ENCODE measurements at regions not wholly inside any gene's neighbourhood (a gene's known extent, or its start where the extent isn't known, plus 50 kb on each side); places are given as distances from the start of the nearest gene placed in this dataset.
A peak's percentile ranks its signal among the peaks of the same experiment; 100 is the strongest.
"Not testable (repeated sequence)": the region's sequence is repeated elsewhere in the genome, so short reads cannot be mapped to it uniquely, and the experiment has no call there.

DNA sequence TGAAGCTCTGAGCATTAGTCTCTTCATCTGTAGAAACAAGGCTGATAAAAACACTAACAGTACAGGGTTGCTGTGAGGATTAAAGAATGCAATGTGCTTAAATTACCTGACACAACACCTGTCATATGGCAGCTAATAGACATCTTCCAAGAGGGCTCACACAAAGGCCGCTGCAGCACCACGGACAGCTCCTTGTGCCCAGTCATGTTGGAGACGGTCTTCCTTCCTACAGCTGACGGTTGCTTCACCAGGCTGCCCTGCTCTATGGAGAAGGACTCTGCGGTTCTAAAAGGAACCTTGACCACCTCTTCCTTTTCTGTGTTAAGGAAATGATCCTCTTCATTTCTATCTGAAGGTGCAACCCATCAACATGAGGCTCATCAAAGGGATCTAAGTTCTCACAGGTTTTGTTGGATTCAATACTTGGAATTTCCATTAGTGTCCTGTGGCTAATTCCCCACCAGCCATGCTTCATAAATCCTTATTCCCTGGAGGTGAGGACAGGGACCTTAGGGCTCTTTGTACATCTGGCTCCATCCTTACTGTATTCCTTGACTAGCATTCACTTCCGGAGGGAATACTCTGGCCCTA lies 138.9 kb upstream of the CES5A start:
- DNase-seq (ENCODE audit: low read depth): peak; percentile 11

DNA sequence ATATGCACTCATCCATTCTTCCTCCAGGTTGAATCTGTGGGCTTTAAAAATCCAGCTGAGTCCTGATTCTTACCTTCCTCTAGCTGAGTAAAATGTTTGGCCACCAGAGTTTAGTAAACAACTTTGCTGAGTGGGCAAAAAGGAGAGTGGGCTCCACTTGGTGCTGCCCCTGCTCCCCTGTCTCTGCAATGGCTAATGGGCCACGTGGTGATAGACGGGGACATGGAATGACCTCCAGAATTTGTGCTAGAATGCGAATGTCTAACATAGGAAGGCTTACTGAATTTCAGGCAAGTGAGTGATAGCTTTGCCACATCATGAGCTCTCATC lies 137.3 kb upstream of the CES5A start:
- DNase-seq (ENCODE audit: low read depth): no peak

DNA sequence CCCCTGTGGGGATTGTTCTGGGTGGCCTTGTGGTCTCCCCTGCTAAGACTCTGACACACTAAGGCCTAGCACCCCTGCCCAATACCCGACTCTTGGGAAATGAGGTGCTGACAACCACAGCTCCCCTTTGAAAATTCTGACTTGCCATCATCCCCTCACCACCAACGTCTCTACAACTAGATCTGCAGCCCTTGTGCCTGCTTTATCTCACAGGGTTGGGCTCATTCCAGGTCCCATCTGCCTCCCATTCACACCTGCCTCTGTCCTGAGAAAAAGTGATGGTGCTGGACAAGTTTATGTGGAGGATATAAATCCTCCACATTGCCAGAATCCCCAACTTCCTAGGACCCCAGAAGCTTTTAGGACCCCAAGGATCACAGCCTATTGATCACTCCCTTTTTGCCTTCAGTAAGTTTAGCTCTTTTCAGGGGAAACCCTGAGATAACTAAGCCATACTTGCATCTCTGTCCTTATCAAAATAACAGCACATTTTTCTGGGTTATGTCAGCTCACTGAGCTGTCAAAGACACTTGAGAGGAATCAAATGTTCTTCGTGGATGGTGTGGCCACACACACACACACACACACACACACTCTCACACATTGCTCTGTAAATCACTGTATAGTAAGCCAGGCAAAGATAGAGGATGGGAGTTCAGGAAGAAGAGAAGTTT lies 136.8 kb upstream of the CES5A start:
- no peak for DNase-seq (ENCODE audit: low read depth)

DNA sequence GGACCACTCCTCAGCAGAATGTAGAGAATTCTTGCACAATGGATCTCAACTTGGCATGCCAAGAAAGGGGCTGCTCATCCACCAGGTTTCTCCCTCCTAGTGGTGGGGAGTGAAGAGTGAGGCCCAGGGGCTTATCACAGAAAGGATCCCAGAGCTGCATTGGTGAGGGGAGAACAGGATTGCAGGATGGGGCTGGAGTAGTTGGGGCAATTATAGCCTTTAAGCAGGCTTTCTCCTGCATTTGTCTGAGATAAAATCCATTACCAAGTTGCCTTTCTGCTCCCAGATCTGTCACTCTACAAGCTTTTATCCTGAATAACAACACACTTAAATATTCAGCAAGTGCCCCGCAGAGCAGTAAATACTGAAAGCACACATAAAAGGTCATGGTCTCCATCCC lies 130.8 kb upstream of the CES5A start:
- no peak for DNase-seq (ENCODE audit: low read depth)

DNA sequence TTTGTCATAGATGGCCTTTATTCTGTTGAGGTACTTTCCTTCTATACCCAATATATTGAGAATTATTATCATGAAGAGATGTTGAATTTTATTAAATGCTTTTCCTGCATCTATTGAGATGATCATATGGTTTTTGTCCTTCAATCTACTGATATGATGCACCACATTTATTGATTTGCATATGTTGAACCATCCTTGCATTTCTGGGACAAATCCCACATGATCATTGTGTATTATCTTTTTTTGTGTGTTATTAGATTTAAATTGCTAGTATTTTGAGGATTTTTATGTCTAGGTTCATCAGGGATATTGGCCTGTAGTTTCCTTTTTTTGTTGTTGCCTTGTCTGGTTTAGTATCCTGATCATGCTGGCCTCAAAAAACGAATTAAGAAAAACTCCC lies 124.5 kb upstream of the CES5A start:
- DNase-seq (ENCODE audit: low read depth): no peak

DNA sequence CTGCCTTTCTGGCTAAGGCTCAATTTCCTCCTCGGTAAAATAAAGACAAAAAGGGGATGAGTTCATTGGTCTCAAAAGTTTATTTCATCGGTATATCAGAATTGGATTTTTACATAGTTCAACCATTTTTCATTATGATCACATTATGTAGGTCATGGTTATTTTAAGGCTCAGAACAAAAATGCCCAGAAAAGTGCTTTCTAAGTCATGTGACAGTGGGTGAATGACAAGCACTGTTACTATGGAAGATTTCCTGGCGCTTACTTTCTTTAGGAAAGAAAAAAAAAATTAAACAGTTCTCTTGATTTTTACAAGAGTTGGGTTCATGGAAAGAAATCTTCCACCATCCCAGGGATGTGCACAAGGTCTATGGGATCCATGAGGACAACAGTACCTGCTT lies 117.9 kb upstream of the CES5A start:
- DNase-seq (ENCODE audit: low read depth): no peak

DNA sequence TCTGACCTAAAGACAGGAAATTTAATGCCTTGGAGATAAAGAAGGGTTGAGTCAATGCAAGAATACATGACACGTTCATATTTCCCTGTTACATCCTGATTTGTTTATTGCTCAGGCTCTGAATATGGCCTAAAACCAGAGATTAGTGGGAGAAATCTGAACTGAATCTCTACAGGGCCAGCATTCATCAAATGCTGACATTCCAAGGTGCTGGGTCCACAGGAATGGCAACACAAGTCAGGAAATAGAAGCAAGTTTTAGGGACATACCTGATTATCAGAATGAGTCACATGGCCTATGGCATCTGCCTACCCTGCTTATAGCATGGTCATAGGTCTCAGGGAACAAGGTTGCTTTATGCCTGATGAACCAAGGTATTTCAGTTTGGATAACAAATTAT lies 117.4 kb upstream of the CES5A start:
- DNase-seq (ENCODE audit: low read depth): no peak

DNA sequence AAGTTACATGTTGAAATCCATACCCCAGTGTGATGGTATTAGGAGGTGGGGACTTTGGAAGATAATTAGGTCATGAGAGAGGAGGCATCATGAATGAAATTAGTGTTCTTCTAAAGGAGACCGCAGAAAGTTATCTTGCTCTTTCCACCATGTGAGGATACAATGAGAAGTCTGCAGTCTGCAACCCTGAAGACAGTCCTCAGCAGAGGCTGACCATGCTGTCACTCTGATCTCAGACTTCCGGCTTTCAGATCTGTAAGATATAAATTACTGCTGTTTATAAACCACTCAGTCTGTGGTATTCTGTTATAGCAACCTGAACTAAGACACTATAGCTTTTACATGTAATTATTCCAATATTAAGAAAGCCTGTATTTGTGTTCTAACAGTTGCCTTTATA lies 116.7 kb upstream of the CES5A start:
- no peak for DNase-seq (ENCODE audit: low read depth)

DNA sequence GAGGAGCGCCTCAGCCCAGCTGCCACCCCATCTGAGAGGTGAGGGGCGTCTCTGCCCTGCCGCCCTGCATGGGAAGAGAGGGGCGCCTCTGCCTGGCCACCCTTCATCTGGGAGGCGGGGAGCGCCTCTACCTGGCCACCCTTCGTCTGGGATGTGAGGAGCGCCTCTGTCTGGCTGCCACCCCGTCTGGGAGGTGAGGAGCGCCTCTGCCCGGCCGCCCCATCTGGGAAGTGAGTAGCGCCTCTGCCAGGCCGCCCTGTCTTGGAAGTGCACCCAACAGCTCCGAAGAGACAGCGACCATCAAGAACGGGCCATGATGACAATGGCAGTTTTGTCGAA lies 114.4 kb upstream of the CES5A start:
- no peak for DNase-seq (ENCODE audit: low read depth)

DNA sequence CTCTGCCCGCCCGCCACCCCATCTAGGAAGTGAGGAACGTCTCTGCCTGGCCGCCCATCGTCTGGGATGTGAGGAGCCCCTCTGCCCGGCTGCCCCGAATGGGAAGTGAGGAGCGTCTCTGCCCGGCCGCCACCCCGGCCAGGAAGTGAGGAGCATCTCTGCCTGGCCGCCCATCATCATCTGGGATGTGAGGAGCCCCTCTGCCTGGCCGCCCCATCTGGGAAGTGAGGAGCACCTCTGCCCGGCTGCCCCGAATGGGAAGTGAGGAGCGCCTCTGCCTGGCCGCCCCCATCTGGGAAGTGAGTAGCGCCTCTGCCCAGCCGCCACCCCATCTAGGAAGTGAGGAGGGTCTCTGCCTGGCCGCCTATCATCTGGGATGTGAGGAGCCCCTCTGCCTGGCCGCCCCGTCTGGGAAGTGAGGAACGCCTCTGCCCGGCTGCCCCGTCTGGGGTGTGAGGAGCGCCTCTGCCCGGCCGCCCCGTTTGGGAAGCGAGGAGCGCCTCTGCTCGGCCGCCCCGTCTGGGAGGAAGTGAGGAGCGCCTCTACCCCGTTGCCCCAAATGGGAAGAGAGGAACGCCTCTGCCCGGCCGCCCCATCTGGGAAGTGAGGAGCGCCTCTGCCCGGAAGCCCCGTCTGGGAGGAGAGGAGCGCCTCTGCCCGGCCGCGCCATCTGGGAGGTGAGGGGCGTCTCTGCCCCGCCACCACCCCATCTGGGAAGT lies 113.8 kb upstream of the CES5A start:
- DNase-seq (ENCODE audit: low read depth): not testable (repeated sequence)

DNA sequence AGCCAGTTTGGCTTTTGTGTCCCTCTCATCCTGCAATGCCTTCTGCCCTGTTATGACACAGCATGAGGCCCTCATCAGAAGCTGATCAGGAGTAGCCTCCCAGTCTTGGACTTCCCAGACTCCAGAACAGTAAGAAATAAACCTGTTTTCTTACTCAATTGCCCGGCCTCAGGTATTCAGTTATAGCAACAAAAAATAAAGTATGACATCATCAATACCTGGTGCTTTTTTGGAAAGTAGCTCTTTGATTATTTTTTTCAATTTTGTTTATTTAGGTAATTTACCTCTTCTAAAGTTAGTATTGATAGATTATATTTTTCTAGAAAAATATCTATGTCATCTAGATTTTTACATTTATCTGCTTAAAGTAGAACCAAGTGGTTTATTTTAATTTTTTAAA lies 112.8 kb upstream of the CES5A start:
- no peak for DNase-seq (ENCODE audit: low read depth)

DNA sequence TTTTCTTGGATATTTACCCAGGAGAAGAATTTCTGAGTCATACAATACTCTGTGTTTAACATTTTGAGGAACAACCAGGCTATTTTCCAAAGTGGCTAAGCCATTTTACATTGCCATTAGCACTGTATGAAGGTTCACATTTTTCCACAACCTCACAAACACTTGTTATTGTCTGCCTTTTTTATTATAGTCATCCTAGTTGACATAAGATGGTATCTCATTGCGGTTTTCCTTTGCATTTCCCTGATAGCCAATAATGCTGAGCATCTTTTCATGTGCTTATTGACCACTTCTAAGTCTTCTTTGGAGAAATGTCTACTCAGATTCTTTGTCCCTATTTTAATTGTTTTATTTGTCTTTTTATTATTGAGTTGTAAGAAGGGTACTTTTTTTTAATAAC lies 107.4 kb upstream of the CES5A start:
- DNase-seq (ENCODE audit: low read depth): no peak

DNA sequence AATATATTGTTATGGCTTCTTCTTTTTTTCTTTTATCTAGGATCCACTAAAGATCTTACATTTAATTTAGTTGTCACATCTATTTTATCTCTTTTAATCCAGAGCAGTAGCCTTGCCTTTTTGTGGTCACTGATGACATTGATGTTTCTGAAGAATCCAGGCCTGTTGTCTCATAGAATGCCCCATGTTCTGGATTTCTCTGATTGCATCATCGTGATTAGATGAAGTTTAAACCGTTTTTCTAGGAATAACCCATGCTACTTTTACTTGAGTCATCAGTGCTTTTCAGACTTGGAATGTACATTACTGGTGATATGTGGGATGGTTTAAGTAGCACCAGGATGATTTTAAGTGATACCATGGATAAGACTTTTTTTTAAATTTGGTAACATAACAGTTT lies 106.4 kb upstream of the CES5A start:
- DNase-seq (ENCODE audit: low read depth): no peak

DNA sequence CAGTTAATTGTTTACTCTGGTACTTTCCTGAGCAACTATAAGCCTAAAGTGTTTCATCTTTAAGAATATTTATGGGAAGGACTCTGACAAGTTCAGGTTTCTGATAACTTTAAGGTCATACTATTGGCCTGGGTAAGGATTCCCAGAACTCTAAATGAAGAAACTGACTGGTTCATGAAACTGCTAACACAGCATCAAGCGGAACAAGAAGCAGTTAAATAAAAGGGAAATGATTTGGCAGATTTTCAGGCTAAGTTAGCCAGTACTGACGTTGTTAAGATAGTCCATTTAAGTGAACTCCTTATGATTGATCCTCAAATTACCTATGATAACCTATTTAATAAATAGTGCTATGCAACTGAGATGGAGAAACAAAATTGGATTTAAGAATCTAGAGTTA lies 101.6 kb upstream of the CES5A start:
- DNase-seq (ENCODE audit: low read depth): no peak

DNA sequence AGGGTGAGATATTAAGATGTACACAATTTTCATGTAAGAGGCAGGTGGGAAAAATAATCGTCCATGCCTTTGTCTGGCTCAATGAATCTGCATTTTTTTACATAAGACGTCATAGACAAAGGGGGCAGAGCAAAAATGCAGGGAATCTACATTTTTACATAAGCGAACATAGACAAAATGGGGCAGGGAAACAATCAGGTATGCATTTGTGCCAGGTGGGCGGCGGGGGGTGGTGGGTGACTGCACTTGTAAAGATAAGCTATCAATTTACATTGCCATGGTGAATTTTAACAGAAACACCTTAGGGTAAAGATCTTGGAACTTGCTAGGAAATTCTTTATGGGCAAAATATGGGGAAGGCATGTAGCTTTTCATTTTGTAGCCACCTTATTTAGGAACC lies 96.3 kb upstream of the CES5A start:
- no peak for DNase-seq (ENCODE audit: low read depth)

DNA sequence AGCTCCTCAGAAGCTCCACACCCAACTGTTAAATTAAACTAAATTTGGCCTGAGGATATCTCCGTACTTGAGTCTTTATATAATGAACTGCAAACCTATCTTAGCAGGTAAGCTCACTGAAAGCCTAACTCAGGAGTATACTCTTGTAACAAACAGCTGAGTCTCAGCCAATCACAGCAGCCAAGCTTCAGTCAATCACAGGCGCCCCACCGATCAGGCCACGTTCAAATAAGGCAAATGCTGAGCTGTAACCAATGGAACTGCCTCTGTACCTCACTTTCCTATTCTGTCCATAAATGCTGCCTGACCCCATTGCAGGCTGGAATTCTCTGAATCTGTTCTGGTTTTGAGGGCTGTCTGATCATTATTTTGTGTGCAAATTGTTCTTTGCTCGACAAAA lies 93.0 kb upstream of the CES5A start:
- no peak for DNase-seq (ENCODE audit: low read depth)

DNA sequence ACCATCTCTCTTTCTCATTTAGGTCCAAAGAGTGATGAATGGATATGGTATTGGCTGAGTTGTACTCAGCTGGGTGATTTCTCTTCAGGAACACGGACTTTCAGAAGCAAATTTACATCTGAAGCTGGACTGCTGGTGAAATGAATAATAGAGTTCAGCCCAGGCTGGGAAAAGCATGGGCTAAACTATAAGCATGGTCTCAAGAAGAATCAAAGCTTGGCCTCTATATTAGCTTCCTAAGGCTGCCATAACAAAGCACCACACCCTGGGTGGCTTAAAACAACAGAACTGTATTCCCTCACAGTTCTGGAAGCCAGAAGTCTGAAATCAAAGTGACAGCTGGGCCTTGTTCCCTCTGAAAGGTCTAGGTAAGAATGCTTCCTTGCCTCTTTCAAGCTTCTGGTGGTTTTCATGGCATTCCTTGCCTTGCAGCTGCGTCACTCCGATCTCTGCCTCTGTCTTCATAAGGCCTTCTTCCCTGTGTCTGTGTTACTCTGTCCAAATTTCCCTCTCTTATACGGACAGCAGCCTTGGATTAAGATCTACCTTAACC lies 89.8 kb upstream of the CES5A start:
- DNase-seq (ENCODE audit: low read depth): no peak

DNA sequence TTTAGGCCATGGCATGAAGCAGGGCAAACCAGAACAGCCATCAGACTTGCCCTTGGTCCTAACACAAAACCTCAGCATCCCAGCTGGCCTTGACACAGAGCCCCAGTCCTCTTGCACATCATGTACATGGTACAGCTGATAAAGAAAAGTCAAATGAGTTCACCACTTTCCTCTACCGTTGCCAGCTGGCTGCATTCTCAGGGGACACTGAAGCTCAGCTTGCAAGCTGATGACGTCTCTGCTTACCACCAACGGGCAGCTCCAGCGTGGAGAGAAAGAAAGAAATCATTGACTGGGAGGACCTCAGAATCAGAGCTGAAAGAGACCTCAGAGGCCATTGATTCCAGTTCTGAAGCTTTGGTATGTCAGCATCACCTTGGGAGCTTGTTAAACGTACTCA lies 80.7 kb upstream of the CES5A start:
- DNase-seq (ENCODE audit: low read depth): no peak

DNA sequence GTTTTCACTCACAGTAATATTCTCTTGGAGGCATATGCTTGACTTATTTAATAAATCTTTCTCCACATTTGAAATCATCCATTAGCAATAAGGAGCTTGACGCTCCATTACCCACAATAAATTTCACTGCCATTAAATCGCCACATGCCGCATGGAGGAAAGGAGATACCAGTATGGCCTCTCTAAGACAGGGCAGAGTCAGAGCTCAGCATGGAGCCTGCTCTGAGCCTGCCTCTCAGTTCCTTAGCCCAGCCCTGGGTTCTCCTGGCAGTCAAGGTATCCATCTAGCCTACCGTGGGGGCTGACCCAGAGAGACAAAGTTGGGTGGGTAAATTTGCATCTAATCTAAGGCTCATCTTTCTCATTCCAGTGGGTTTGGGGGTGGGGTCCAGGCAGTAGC lies 80.3 kb upstream of the CES5A start:
- no peak for DNase-seq (ENCODE audit: low read depth)

DNA sequence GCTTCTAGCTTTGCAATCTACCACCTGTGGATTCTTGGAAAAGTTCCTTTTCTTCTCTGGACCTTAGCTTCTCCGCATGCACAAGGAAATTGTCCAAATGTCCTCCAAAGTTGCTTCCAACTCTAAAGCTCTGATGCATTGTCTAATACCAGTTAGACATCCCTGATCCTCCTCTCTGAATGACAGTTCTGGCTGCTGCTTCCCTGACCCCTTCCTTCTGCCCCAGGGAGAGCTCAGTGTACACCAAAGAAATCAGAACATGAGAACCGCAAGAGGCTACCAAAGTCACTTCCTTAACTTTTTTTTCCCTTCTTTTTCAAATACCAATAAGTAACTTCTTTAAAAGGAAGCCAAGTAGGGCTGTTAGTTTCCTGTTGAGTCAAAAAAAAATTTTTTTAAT lies 79.7 kb upstream of the CES5A start:
- DNase-seq (ENCODE audit: low read depth): no peak

DNA sequence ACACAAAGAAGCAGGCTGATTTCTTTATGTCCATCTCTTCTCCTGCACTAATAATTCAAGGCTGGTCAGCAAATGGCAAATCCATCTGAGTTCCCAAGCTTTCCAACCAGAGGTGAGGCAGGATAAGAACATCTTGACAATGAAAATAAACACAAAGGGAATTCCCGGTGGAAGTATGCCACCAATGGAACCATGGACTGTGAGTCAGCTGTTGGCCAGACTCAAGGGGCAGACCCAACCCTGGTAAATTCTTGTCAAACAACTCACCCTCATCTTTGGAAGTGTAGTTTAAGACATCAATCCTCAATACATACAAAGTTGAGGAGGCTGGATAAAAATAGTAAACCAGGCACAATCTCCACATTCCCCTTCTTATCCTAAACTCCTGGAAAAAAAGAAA lies 74.3 kb upstream of the CES5A start:
- DNase-seq (ENCODE audit: low read depth): no peak

DNA sequence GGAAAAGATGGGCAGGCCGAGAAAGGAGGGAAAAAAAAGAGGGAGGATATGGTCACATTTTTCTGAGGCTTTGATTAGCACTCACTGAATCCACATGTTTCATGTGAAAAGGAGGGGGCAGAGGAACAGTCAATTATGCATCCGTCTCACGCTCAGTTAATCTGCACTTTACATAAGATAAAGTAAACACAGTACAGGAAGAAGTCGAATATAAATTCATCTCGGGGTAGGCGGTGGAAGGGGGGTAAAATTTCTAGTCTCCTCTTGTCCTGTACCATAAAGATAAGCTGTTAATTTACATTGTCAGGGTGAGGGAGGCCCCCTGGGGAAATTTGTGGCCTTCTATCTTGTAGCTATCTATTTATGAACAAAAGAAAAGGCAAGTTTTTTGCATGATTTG lies 73.1 kb upstream of the CES5A start:
- DNase-seq (ENCODE audit: low read depth): no peak

DNA sequence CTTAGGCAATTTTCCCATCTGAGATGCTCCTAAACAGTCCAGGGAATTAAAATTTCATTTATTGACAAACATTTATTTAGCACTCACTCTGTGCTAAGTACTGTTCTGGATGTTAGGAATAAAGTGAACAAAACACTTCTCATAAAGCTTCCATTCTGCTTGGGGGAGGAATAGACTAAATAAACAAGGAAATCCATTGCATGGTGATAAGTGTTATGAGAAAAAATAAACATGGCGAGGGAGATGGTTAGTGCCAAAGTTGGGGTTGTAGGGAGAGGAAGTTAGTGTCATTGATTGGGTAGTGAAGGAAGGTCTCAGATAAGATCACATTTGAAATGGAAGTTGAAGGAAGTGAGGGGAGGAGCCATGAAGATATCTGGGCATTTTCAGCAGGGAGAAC lies 72.2 kb upstream of the CES5A start:
- no peak for DNase-seq (ENCODE audit: low read depth)

DNA sequence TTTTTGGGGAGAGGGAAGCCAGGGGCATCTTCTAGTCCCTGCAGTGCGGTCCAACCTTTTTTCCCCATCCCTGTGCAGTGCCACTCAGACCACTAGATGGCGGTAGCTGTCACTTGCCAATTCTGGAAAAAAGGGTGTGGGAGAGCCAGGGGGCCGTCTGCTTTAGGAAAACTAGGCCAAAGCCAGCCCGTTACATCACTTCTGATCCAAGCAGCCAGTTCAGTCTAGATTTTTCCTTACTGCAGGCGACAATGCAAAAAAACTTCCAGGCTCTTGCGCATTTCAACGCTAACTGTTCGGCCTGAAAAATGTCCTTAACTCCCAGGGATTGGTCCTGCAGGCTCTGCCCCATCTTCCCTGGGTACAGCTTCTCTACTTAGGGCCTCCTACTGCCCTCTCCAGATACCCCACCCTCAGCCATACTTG lies 69.2 kb upstream of the CES5A start:
- peak; percentile 33 for DNase-seq (ENCODE audit: low read depth)
